NCI-H1930 (cell line): ENCODE measurements at regions not wholly inside any gene's neighbourhood (a gene's known extent, or its start where the extent isn't known, plus 50 kb on each side); places are given as distances from the start of the nearest gene placed in this dataset.
"Not testable (repeated sequence)": the region's sequence is repeated elsewhere in the genome, so short reads cannot be mapped to it uniquely, and the experiment has no call there.

Source experiments
- DNase-seq, 2 experiments: peaks; one replicate each; lab custom pipeline; 2025; lab: John Stamatoyannopoulos, UW

GRCh38 chr12:105455261-105455660 lies 124.8 kb downstream of the C12orf75 start:
- DNase-seq: no peak

- no peak for DNase-seq
Observed at GRCh38 chr12:105457026-105457425, 126.5 kb downstream of the C12orf75 start.

- no peak for DNase-seq
Observed at GRCh38 chr12:105459760-105460330, 129.4 kb downstream of the C12orf75 start.

- no peak for DNase-seq
Observed at GRCh38 chr12:105461271-105461943, 130.9 kb downstream of the C12orf75 start.

GRCh38 chr12:105461944-105462762 lies 131.7 kb downstream of the C12orf75 start:
- no peak for DNase-seq

GRCh38 chr12:105462831-105463230 lies 132.3 kb downstream of the C12orf75 start:
- no peak for DNase-seq

- no peak for DNase-seq
Observed at GRCh38 chr12:105464406-105464805, 133.9 kb downstream of the C12orf75 start.

GRCh38 chr12:105466231-105466900 lies 135.9 kb downstream of the C12orf75 start:
- no peak for DNase-seq

- no peak for DNase-seq
Observed at GRCh38 chr12:105466901-105467598, 136.6 kb downstream of the C12orf75 start.

- DNase-seq: no peak
Observed at GRCh38 chr12:105467710-105468366, 137.3 kb downstream of the C12orf75 start.

- DNase-seq: no peak
Observed at GRCh38 chr12:105468464-105468863, 138.0 kb downstream of the C12orf75 start.

GRCh38 chr12:105469211-105469610 lies 138.7 kb downstream of the C12orf75 start:
- DNase-seq: no peak

GRCh38 chr12:105469701-105470100 lies 139.2 kb downstream of the C12orf75 start:
- DNase-seq: no peak

GRCh38 chr12:105470102-105470501 lies 139.6 kb downstream of the C12orf75 start:
- DNase-seq: no peak

GRCh38 chr12:105470601-105471000 lies 140.1 kb downstream of the C12orf75 start:
- DNase-seq: no peak

- DNase-seq: no peak
Observed at GRCh38 chr12:105474672-105475071, 144.2 kb downstream of the C12orf75 start.

- no peak for DNase-seq
Observed at GRCh38 chr12:105476616-105477015, 146.1 kb downstream of the C12orf75 start.

- no peak for DNase-seq
Observed at GRCh38 chr12:105477873-105478272, 147.4 kb downstream of the C12orf75 start.

- not testable (repeated sequence) for DNase-seq
Observed at GRCh38 chr12:105478788-105479187, 148.3 kb downstream of the C12orf75 start.

GRCh38 chr12:105479710-105480109 lies 149.2 kb downstream of the C12orf75 start:
- DNase-seq: no peak

- no peak for DNase-seq
Observed at GRCh38 chr12:105480162-105480561, 149.7 kb downstream of the C12orf75 start.
